Thyroid gland (tissue), 4 donors: ENCODE measurements at regions not wholly inside any gene's neighbourhood (a gene's known extent, or its start where the extent isn't known, plus 50 kb on each side); places are given as distances from the start of the nearest gene placed in this dataset.

Source experiments
- DNase-seq, 2 donors: peaks; one replicate each; pipeline ENCODE4 v3.0.0-alpha.2; 2019
- H3K27ac ChIP-seq, 3 donors: fragments of 200-600 bp; sonication (generic); 1 replicate in 2 of 3; 2 replicates in 1 of 3; pipeline ENCODE4 v1.5.1; 2016 to 2019; ENCODE audit warnings: mild to moderate bottlenecking in 1 of 3, moderate library complexity in 1 of 3
- H3K27me3 ChIP-seq: fragments of 200-600 bp; sonication (generic); one replicate; pipeline ENCODE4 v1.5.1; 2019
- H3K36me3 ChIP-seq, 2 donors: fragments of 200-600 bp; sonication (generic); one replicate each; pipeline ENCODE4 v1.5.1; 2016 to 2019
- H3K4me1 ChIP-seq, 2 donors: fragments of 200-600 bp; sonication (generic); one replicate each; pipeline ENCODE4 v1.5.1; 2017 to 2019
- H3K4me3 ChIP-seq, 3 donors: fragments of 200-600 bp; sonication (generic); replicated peaks in 1 of 3; 1 replicate in 2 of 3; 2 replicates in 1 of 3; pipeline ENCODE4 v1.5.1; 2016; ENCODE audit warnings: mild to moderate bottlenecking in 1 of 3
- H3K9me3 ChIP-seq: fragments of 200-600 bp; sonication (generic); one replicate; pipeline ENCODE4 v1.5.1; 2017
- CTCF ChIP-seq, 6 experiments: fragments of 200-600 bp in 3 of 6; fragments of 450-650 bp in 3 of 6; sonication (generic) in 3 of 6; IDR thresholded peaks; one replicate each; pipeline ENCODE4 v1.5.1; 2016 to 2019; ENCODE audit warnings: antibody characterized with exemption in 6 of 6, mild to moderate bottlenecking in 2 of 6, inconsistent platforms in 1 of 6, moderate library complexity in 1 of 6
- POLR2A ChIP-seq, 2 donors: fragments of 450-650 bp; IDR thresholded peaks; one replicate each; pipeline ENCODE4 v1.6.1; 2017; ENCODE audit warnings: antibody characterized with exemption in 2 of 2, mild to moderate bottlenecking in 2 of 2, moderate library complexity in 1 of 2
- WGBS, 2 donors: methylation state at CpG; one replicate each; pipeline ENCODE4 v1.1.5; 2017; 5-methylcytosine and 5-hydroxymethylcytosine counted together
- intact Hi-C: fragments of 100-400 bp; cut with DNase I; formaldehyde crosslinking; loops from one replicate; pipeline ENCODE4 v1.15.1; 2023

DNA sequence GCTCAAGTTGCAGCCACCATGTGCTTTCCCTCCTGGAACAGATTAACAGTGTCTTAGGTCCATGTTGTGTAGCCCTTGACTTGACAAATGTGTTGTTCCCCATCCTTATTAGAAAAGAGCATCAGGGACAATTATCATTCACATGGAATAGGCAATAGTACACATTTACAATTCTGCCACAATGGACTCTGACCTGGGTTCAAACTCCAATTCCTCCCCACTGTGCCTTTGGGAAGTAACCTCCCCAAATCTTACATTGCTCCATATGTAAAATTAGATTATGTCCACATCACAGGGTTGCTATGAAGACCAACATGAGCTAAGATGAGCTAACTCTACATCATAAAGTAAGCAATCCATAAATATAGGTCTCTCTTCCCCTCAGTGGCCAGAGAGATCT is 193.8 kb downstream of the NRP2 start:
- no peaks in the 10 kb centered on the region for H3K36me3 ChIP-seq
- H3K9me3 ChIP-seq, result no peaks in the 10 kb centered on the region
- DNase-seq, result no peak
- no peak overlapping the region for H3K4me3 ChIP-seq
- TF ChIP-seq CTCF (IDR thresholded peaks at IDR 0.05) (no peak), POLR2A (IDR thresholded peaks at IDR 0.05) (no peak)
- no peaks in the 10 kb centered on the region for H3K27me3 ChIP-seq
- no peak overlapping the region for H3K27ac ChIP-seq
- no peaks in the 10 kb centered on the region for H3K4me1 ChIP-seq
- intact Hi-C loops, result no loop called here

- H3K36me3 ChIP-seq, result no peaks in the 10 kb centered on the region
- TF ChIP-seq POLR2A (IDR thresholded peaks at IDR 0.05) (no peak), CTCF (IDR thresholded peaks at IDR 0.05) (no peak)
- no peaks in the 10 kb centered on the region for H3K27me3 ChIP-seq
- H3K9me3 ChIP-seq, result no peaks in the 10 kb centered on the region
- H3K4me3 ChIP-seq, result no peak overlapping the region
- intact Hi-C loops, result no loop called here
- H3K4me1 ChIP-seq, result no peaks in the 10 kb centered on the region
- no peak overlapping the region for H3K27ac ChIP-seq
- DNase-seq, result no peak
These were observed 190.4 kb downstream of the NRP2 start for GRCh38 chr2:205872716-205873115.

GRCh38 chr2:205869439-205869838 is 187.1 kb downstream of the NRP2 start:
- no peaks in the 10 kb centered on the region for H3K4me1 ChIP-seq
- intact Hi-C loops, result no loop called here
- TF ChIP-seq CTCF (IDR thresholded peaks at IDR 0.05) (no peak), POLR2A (IDR thresholded peaks at IDR 0.05) (no peak)

DNA sequence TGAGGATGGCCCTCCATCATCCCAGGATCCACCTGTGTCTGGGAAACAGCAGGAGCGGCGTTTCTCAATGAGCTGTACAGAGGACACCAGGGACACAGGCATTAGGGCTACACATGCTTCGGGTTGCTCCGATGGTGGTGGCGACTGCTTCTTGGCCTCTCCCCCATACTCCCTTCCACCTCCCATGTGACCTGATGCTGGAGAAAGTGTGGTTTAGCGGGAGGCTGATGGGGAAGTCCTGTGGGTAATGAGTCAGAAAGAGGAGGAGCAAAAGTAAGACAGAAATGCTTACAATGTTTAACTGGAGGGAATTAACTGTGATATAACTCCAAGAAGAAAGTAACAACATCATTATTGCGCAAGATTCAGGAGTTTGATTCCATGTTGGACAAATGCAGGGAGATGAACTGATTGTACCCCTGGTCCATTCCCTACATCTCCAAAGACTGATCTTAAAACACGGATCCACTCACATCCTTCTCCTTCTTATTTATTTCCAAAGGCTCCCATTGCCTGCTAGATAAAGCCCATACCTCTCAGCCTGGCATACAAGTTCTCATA is 186.6 kb downstream of the NRP2 start:
- intact Hi-C loops, result no loop called here
- H3K4me3 ChIP-seq, result no peak overlapping the region
- H3K27me3 ChIP-seq, result no peaks in the 10 kb centered on the region
- H3K36me3 ChIP-seq, result no peaks in the 10 kb centered on the region
- H3K4me1 ChIP-seq, result no peaks in the 10 kb centered on the region
- H3K27ac ChIP-seq, result no peak overlapping the region
- no peak for DNase-seq
- TF ChIP-seq POLR2A (IDR thresholded peaks at IDR 0.05) (no peak), CTCF (IDR thresholded peaks at IDR 0.05) (no peak)
- WGBS, 2 donors, result 70 to 79% methylated on average over 8 of the region's 8 CpGs
- H3K9me3 ChIP-seq, result no peaks in the 10 kb centered on the region

More at GRCh38 chr2:205869439-205869838, 187.1 kb downstream of the NRP2 start:
- Histone ChIP-seq H3K27ac (no peak overlapping the region), H3K9me3 (no peaks in the 10 kb centered on the region), H3K36me3 (no peaks in the 10 kb centered on the region), H3K27me3 (no peaks in the 10 kb centered on the region), H3K4me3 (no peak overlapping the region)
- DNase-seq, result no peak

DNA sequence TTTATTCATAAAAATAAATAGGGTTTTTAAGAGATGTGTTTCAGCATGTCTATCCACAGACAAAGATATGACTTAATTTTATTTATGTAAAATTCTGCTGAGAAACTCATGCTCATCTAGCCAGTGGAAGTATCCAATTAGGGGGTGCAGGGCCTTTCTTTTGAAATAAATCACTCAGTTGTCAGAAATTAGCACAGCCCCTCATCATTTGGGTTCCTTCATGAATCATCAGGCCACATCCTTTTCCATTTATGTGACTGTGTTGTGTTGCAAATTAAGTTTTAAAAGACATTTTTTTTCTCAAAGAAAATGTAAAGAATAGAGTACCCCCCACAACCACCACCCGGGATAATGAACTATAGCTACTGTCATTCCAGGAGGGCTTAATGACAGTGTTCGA is 185.8 kb downstream of the NRP2 start:
- intact Hi-C loops, result no loop called here
- no peaks in the 10 kb centered on the region for H3K27me3 ChIP-seq
- 84 to 97% methylated on average over 2 of the region's 2 CpGs for WGBS, 2 donors
- no peak overlapping the region for H3K4me3 ChIP-seq
- H3K9me3 ChIP-seq, result no peaks in the 10 kb centered on the region
- H3K36me3 ChIP-seq, result no peaks in the 10 kb centered on the region
- H3K27ac ChIP-seq, result no peak overlapping the region
- H3K4me1 ChIP-seq, result no peaks in the 10 kb centered on the region
- TF ChIP-seq CTCF (IDR thresholded peaks at IDR 0.05), result no peak
- no peak for TF ChIP-seq POLR2A (IDR thresholded peaks at IDR 0.05)
- no peak for DNase-seq
